DMS 273 treated with DMSO at 0.1 percent for 48 hours (cell line): ENCODE measurements at regions not wholly inside any gene's neighbourhood (a gene's known extent, or its start where the extent isn't known, plus 50 kb on each side); places are given as distances from the start of the nearest gene placed in this dataset.

Experiments
- DNase-seq: peaks from one replicate; lab custom pipeline; 2025; lab: John Stamatoyannopoulos, UW

- no peak for DNase-seq
Measured at GRCh38 chr15:98202256-98202655, 241.8 kb downstream of the ARRDC4 start.

GRCh38 chr15:98203872-98204660, 243.6 kb downstream of the ARRDC4 start:
- DNase-seq, result no peak

GRCh38 chr15:98207928-98208327, 247.4 kb downstream of the ARRDC4 start:
- no peak for DNase-seq

- DNase-seq, result no peak
Measured at GRCh38 chr15:98213346-98213979, 253.0 kb downstream of the ARRDC4 start.

- no peak for DNase-seq
Measured at GRCh38 chr15:98216166-98216565, 255.7 kb downstream of the ARRDC4 start.

GRCh38 chr15:98217356-98217755, 256.9 kb downstream of the ARRDC4 start:
- no peak for DNase-seq

- DNase-seq, result no peak
Measured at GRCh38 chr15:98221144-98221543, 260.6 kb downstream of the ARRDC4 start.

- no peak for DNase-seq
Measured at GRCh38 chr15:98221577-98221976, 261.1 kb downstream of the ARRDC4 start.

GRCh38 chr15:98226149-98226548, 265.6 kb downstream of the ARRDC4 start:
- no peak for DNase-seq

- no peak for DNase-seq
Measured at GRCh38 chr15:98226578-98226977, 266.1 kb downstream of the ARRDC4 start.

- DNase-seq, result no peak
Measured at GRCh38 chr15:98228846-98229245, 268.3 kb downstream of the ARRDC4 start.

- no peak for DNase-seq
Measured at GRCh38 chr15:98230975-98231374, 270.5 kb downstream of the ARRDC4 start.

GRCh38 chr15:98231696-98232440, 271.4 kb downstream of the ARRDC4 start:
- no peak for DNase-seq

- DNase-seq, result no peak
Measured at GRCh38 chr15:98232761-98233160, 272.3 kb downstream of the ARRDC4 start.

- DNase-seq, result no peak
Measured at GRCh38 chr15:98233873-98234272, 273.4 kb downstream of the ARRDC4 start.

GRCh38 chr15:98240303-98240702, 279.8 kb downstream of the ARRDC4 start:
- no peak for DNase-seq

GRCh38 chr15:98241032-98241554, 280.6 kb downstream of the ARRDC4 start:
- DNase-seq, result no peak

GRCh38 chr15:98257290-98257689, 296.8 kb downstream of the ARRDC4 start:
- no peak for DNase-seq

GRCh38 chr15:98263787-98264186, 303.3 kb downstream of the ARRDC4 start:
- DNase-seq, result no peak

GRCh38 chr15:98266295-98266694, 305.8 kb downstream of the ARRDC4 start:
- no peak for DNase-seq

- no peak for DNase-seq
Measured at GRCh38 chr15:98268163-98268562, 307.7 kb downstream of the ARRDC4 start.

- DNase-seq, result no peak
Measured at GRCh38 chr15:98272625-98273024, 312.1 kb downstream of the ARRDC4 start.

- no peak for DNase-seq
Measured at GRCh38 chr15:98276018-98276417, 315.5 kb downstream of the ARRDC4 start.
